ENCODE measurements at regions not wholly inside any gene's neighbourhood (a gene's known extent, or its start where the extent isn't known, plus 50 kb on each side); places are given as distances from the start of the nearest gene placed in this dataset.

GRCh38 chr1:243996223-243996622 is 54.9 kb upstream of the ZBTB18 start:
- Histone ChIP-seq H3K4me1 (no peaks in the 10 kb centered on the region), H3K4me3 (no peak overlapping the region), H3K36me3 (no peaks in the 10 kb centered on the region), H3K27ac (no peak overlapping the region), H3K9me3 (peaks cover 0 to 6% (median 0%) of the 10 kb centered on the region in 11 donors), H3K27me3 (no peaks in the 10 kb centered on the region)
- DNase-seq (no peak), ATAC-seq (peak in 1 of 8 donors; percentile 21)
- no peak for TF ChIP-seq CTCF (IDR thresholded peaks at IDR 0.05)
- intact Hi-C loops (cut with DNase I) = no loop called here

GRCh38 chr1:243991650-243992049 is 59.4 kb upstream of the ZBTB18 start:
- 70 to 74% methylated on average over 3 of the region's 3 CpGs for WGBS, 2 donors
- intact Hi-C loops (cut with DNase I) = no loop called here

GRCh38 chr1:243984788-243985187 is 66.3 kb upstream of the ZBTB18 start:
- ATAC-seq (no peak), DNase-seq (no peak)
- 93 to 96% methylated on average over 10 of the region's 10 CpGs for WGBS, 2 donors
- Histone ChIP-seq H3K36me3 (no peaks in the 10 kb centered on the region), H3K27me3 (peaks cover 0 to 11% (median 0%) of the 10 kb centered on the region in 7 donors), H3K9me3 (peaks cover 0 to 8% (median 0%) of the 10 kb centered on the region in 11 donors), H3K4me1 (no peaks in the 10 kb centered on the region), H3K4me3 (no peak overlapping the region), H3K27ac (no peak overlapping the region)
- TF ChIP-seq CTCF (IDR thresholded peaks at IDR 0.05) = no peak
- intact Hi-C loops (cut with DNase I) = no loop called here

More at GRCh38 chr1:243991650-243992049, 59.4 kb upstream of the ZBTB18 start:
- no peak overlapping the region for H3K4me3 ChIP-seq
- no peaks in the 10 kb centered on the region for H3K27me3 ChIP-seq
- H3K27ac ChIP-seq = no peak overlapping the region
- TF ChIP-seq CTCF (IDR thresholded peaks at IDR 0.05) = no peak
- H3K4me1 ChIP-seq = no peaks in the 10 kb centered on the region
- no peak for ATAC-seq
- DNase-seq = no peak
- H3K36me3 ChIP-seq = no peaks in the 10 kb centered on the region
- H3K9me3 ChIP-seq = peaks cover 0 to 14% (median 0%) of the 10 kb centered on the region in 11 donors

GRCh38 chr1:243982447-243983018 is 68.5 kb upstream of the ZBTB18 start:
- H3K36me3 ChIP-seq = no peaks in the 10 kb centered on the region
- DNase-seq (no peak), ATAC-seq (no peak)
- H3K27ac ChIP-seq = no peak overlapping the region
- H3K4me3 ChIP-seq = no peak overlapping the region
- intact Hi-C loops (cut with DNase I) = no loop called here
- 48 to 54% methylated on average over 7 of the region's 7 CpGs for WGBS, 2 donors
- H3K9me3 ChIP-seq = peaks cover 0 to 5% (median 0%) of the 10 kb centered on the region in 11 donors
- H3K27me3 ChIP-seq = peaks cover 0 to 11% (median 0%) of the 10 kb centered on the region in 7 donors
- H3K4me1 ChIP-seq = no peaks in the 10 kb centered on the region
- no peak for TF ChIP-seq CTCF (IDR thresholded peaks at IDR 0.05)

Measured in heart right ventricle (tissue), 16 donors.